UCSD-AML1 (cell line): ENCODE measurements at regions not wholly inside any gene's neighbourhood (a gene's known extent, or its start where the extent isn't known, plus 50 kb on each side); places are given as distances from the start of the nearest gene placed in this dataset.

ENCODE experiments used
- DNase-seq: peaks from one replicate; lab custom pipeline; 2025; ENCODE audit not compliant: unreplicated experiment; lab: John Stamatoyannopoulos, UW

DNA sequence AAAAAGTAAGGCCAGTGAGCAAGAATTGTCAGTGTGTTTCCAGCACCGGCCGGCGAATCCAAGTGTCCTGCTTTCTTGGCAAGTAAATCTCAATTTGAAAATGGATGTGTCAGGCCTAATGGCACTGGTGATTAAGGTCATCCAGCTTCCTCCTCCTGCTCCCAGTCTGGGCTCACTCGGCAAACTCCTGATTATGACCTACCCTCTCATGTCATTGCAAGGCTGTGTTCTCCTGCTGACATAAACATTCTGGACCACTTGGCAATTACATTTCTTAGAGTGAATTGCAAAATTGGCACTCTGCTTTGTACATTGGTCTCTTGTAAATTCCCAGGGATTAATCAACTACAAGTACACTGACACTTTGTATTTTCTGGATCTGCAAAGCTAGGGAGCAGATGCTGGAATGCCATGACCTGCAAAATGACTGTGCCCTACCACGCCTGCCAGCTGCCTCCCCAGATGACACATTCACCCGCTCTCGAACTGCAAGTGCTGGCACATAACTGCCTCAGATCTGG lies 473.8 kb downstream of the KIF20B start:
- DNase-seq: no peak

- peak; percentile 37 for DNase-seq
These were observed 478.5 kb downstream of the KIF20B start for GRCh38 chr10:90179696-90180407.

- no peak for DNase-seq
These were observed 479.7 kb downstream of the KIF20B start for GRCh38 chr10:90180886-90181691.

DNA sequence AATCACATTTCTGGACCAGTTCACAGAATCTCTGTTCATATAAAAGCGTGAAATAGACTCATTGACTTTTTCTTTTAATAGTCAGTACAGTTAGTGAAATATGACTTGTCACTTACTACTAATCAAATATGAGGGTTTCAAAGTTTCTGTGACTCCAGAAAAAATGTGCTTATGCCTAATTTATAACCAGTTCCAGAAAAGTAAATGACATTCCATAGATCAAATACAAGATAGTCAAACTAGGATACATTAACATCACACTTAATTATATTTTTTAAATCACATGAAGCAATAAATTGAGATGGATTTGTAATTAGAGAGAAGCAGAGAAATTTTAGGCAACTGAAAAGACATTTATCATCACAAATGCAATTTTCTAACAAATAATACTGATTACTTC lies 491.4 kb downstream of the KIF20B start:
- DNase-seq: no peak

GRCh38 chr10:90193240-90193985 lies 492.0 kb downstream of the KIF20B start:
- no peak for DNase-seq

DNA sequence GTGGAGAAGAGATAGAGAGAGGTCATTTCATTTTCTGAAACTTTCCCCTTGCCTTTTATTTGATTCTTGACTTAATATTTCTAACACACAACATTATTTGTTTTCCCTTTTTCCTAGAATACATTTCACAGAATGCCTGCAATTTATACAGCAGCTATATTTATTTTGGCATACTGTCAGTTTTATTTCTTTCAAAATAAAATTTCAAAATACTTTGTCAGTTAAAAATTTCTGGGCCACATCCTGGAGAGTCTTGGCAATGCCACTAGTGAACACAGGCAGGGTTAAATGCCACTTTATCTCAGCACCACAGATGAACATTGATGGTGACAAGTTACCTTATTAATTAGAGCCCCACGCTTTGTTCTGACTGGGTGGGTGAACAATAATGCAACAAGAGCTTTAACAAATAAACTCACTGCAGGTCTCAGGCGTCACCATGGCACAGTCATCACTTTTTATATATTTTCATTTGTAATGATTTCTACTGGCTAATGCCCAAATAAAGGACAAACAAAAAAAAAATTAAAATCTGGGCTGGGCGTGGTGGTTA lies 494.0 kb downstream of the KIF20B start:
- DNase-seq: no peak

GRCh38 chr10:90197766-90198165 lies 496.4 kb downstream of the KIF20B start:
- no peak for DNase-seq

GRCh38 chr10:90199093-90199492 lies 497.7 kb downstream of the KIF20B start:
- no peak for DNase-seq

DNA sequence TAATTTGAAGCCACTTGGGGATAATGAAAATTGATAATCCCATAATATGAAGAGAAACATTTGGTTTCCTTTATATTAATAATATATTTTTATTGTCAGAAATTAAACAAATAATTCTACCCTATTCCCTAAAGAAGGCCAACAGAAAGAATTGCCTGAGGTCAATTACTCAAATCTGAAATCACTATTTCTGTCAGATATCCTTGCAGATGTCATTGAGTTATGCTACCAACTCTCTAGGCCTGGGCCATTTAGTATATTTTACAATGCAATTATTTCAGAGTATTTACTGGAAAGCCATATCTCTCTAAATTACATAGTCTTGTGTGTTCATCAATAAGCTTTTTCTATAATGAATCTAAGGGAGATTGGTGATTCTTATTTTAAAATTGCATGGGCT lies 498.1 kb downstream of the KIF20B start:
- no peak for DNase-seq

DNA sequence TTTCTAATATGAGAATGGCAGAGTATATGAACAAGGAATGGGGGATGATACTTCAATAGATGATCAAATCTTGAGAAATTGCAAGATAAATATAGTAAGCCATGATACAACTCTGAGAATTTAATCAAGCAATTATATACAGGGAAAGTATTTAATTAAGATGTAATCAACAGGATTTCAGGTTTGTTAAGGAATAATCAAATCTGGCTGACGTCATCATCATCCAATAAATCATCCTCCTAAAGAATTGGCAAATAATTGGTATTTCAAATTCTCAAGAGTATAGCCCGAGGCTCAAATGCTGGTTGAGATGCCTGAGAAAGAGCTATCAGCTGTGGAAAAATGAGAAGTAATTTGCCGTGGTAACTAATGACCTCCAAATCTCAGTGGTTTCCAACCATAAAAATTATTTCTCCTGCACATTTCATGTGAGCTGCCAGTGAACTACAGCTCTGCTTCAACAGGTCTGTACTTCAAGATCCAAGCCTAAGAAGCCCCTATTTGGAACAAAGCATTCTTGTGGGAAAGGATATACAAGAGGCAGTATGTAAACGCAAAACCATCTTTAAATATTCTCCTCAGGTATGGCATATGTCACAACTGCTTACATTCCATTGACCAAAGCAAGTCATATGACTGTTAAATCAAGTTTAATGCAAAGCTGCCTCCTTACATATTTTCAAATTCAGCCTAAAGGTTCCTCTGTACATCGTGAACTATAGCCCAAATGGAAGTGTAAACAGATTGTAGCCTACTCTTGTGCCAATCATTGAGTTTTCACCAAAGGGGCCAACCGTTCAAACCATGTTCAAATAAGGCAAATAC lies 503.0 kb downstream of the KIF20B start:
- DNase-seq: no peak

DNA sequence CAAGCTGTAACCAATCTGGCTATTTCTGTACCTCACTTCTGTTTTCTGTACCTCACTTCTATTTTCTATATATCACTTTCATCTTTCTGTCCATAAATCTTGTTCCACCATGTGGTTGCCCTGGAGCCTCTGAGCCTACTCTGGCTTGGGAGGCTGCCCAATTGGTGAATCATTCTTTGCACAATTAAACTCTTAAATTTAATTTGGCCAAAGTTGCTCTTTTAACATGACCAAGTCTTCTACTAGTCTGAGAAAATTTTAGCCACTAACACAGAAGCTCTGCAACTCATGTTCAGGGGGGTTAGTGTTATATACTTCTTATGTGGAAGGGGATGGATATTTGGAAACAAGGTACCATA lies 503.5 kb downstream of the KIF20B start:
- no peak for DNase-seq

DNA sequence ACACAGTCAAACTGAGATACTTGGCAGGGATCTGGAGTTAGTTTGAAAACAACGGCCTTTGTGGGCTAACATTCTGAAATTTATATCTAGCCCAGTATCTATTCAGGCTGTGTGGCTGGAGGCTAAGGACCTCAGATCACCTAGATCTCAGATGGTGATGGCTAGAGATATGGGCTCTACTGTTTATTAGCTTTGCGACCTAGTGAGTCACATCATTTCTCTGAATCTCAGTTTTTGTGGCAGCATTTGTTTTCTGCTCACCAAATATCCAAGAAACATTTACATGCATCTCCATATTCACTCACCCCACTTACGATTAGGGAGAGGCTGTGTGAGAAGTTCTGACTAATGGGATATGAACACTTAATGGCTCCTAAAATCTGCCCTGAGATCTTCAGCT lies 503.9 kb downstream of the KIF20B start:
- DNase-seq: no peak

DNA sequence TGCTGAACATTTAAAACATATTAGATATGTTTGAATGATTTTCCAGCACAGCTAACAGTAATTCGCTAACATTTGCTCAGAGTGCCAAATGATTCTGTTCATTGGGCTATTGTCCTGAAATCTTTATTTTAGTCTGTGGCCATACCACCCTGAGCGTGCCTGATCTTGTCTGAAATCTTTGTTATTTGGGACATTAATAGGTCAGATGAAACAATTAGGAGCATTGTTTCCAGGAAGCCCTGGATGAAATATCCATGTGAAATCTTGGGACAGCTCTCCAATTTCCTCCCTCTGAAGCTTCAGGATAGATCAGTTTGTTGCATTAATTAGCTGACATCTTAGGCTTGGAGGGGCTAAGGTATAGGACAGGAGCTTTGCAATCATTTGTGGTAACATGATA lies 512.0 kb downstream of the KIF20B start:
- DNase-seq: no peak

GRCh38 chr10:90218846-90219245 lies 517.5 kb downstream of the KIF20B start:
- DNase-seq: no peak

GRCh38 chr10:90222372-90222771 lies 521.0 kb downstream of the KIF20B start:
- DNase-seq: no peak

GRCh38 chr10:90222939-90223338 lies 521.5 kb downstream of the KIF20B start:
- no peak for DNase-seq

DNA sequence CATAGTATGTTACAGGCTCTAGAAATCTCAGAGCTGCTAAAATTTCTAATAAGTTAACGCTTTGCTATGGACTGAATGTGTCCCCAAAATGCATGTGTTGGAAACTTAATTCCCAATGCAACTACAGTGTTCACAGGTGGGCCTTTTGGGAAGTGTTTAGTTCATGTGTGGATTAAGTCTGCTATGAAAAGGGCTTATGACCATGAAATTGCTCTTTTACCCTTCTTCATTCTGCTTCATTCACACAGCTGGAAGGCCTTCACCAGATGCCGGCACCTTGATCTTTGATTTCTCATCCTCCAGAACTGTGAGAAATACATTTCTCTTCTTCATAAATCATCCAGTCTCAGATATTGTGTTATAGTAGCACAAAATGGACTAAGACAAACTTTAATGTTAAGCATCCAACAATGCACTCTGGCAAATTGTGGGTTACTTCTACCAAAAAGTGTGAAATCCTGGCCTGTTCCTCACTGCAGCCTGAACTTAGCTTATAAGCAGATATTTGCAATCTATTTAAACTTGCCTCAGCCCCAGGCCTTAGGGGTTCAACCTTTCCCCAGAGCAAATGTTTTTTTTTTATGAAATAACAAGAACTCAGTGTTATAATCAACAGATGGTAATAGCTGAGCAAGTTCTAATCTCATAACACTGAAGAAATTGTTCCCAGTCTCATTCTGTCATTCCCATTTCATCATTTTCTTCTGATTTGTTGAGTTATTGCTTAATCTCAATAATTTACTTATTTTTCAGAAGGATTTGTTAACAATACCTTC lies 523.6 kb downstream of the KIF20B start:
- DNase-seq: no peak

DNA sequence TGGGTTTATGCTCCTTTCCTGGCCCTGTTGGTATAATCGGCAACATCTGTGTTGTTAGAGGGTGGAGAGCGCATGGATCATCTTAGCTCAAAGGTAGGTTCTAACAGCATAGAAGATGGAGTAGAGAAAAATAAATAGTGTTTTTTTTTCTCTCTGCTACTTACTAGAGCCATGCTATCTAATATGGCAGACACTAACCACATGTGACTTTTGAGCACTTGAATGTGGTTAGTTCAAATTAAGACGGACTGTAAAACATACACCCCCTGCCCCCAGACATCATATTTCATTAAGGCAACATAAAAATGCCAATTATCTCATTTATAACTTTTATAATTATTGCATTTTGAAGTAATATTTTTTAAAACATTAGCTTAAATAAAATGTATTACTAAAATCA lies 525.1 kb downstream of the KIF20B start:
- no peak for DNase-seq

DNA sequence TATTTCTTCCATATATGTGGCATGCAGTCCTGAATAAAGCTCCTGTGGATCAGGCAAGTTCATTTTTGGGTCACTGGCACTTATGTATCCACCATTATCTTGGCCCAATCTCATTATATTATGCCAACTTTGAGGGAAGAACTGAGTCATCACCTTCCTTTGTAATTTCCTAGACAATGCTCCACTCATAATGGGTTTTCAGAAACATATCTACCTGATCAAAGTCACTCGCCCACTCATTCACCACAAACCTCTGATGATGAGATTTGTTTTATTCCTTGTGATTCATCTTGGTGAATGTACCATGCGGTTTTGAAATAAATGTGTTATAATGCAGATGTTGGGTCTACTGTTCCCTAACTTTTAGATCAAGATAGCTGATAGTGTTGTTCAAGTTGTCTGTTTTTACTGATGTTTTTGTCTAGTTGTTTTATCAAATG lies 525.8 kb downstream of the KIF20B start:
- DNase-seq: no peak

DNA sequence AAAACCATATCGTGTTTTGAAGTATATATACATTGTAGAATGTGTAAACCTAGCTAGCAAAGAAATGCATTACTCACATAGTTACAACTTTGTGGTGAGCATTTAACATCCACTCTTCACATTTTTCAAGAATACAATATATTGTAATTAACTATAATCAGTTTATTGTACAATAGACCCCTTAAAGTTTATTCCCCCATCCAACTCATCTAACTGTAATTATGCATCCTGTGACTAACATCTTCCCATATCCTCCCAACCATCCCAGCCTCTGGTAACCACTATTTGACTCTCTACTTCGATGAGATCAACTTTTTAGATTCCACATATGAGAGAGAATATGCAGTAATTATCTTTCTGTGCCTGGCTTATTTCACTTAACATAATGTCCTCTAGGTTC lies 526.4 kb downstream of the KIF20B start:
- no peak for DNase-seq
